ENCODE measurements at regions not wholly inside any gene's neighbourhood (a gene's known extent, or its start where the extent isn't known, plus 50 kb on each side); places are given as distances from the start of the nearest gene placed in this dataset.

DNA sequence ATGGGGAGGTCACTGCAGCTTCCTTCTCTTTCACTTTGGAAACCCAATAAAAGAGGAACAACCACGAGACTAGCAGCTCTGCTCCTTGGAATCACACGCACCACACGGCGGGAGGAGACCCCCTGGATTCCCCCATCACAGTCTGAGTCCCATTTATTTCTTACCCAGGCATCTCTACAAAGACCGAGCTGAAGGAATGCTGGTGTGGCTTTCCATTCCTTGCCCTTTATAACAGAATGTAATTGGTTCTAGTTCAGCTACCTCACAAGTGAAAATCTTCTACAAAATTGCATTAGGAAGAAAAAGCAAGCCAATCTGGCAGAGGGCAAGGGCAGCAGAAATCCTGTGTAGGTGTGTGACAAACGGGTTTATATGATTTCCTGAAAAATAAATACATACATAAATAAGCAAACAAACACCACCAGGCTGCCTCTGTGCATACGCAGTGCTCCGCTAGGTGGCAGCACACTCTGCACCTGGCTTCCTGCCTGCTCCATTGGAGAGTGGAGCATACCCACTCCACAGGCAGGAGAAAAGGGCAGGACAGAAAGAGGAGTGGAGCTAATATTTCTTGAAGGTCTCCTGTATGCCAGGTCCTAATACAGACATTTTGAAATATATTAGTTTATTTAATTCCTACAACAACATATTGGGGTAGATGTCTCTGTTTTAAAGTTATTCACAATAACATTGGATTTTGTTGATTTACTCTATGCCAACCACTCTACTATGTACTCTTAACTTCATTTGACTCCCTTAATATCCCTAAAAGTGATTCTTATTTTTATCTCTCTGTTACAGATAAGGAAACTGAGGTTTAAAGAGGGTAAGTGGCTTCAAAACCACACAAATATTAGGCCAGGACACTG lies 673.1 kb downstream of the KCNA4 start:
- DNase-seq, result peak; percentile 40

- DNase-seq, result no peak
Measured at GRCh38 chr11:29336727-29337575, 679.9 kb downstream of the KCNA4 start.

DNA sequence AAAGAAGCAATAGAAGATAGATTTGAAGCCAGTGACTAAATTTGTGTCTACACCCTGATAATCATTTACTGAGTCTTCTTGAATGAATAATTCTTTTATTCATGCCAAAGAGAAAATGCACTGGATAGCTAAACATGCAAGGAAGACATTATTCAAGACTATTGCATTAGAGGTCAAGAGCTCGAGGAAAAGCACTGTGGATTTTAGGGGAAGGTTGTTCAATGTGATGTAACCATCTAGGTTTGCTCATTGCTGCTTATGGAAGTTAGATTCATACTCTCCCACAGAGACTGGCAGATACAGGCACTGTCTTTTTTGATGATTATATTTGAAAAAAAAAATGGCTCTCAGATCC lies 682.1 kb downstream of the KCNA4 start:
- DNase-seq, result no peak

DNA sequence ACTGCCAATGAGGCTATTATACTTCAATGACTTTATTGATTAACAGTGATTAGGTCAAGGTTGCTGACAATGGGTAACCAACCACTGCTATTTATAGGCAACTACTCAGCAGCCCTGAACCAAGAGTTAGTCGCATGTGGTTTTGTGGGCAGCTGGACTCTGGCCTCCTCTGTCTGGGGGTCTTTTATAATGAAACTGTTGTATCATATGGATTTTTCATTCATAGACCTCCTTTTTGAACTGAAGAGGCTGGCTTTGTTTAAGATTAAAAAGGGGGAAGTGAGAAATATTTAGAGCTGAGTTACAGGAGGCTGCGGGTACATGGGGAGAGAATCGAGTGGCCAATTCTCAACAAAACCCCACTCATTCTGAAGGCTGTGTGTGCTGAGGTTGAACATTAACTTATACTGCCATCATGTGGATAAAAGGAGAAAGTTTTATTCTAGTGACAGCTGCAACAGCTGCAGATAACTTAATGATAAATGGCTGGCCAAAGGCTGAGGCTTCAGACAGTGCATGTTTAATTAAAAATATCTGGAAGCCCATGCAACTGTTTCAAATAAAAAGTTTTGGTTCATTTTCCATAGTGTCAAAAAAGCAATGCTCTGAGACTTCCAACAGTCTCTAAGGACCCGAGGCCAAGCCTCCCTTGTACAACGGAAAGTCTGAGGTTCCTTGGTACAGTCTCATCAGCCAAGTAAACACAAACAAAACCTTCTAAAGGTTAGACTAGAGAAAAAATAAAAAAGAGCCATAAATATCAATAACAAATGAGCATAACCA lies 682.6 kb downstream of the KCNA4 start:
- DNase-seq, result no peak

DNA sequence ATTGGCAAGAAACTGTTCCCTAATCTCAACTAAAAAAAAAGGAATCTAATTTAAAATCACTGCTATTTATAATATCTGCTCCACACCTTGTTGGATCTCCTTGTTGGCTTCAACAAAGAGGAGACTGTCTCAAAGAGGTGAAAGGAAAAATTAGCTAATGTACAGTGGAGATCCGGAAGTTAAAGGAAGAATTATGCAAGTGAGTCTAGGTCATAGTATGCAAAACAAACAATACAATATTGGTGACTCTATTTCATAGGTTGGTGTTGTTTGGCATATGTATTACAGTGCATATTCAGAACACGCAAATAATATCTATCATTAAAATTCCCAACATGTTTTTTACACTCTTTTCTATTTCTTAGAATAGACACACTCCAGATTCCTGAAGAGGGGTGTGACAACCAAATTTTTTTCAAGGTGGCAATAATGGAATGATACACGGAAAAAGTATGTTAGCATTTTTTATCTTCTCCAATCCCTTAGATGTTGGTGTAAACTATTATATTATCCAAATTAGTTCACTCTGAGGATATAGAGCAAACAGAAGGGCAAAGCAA lies 685.3 kb downstream of the KCNA4 start:
- no peak for DNase-seq

DNA sequence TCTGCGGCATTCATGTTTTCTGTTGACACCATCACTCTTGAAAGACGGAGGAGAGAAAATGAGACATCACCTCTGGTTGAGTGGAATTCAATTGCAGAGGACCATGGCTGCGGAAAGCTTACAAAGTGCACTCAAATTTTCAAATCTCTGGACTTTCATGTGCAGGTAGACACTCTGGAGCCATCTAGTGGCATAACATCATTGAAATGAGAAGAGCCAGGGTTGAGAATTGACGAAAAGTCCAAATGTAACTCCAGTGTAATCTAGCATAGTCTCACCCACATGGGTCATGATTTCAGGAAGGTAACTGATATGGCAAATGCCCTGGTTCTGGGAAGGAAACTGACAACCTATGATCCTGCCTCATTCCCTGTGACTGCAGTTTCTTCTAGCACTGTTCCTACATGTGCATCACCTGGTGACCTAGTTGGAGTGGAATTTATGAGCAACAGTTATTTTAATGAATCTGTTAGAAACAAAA lies 687.8 kb downstream of the KCNA4 start:
- no peak for DNase-seq

GRCh38 chr11:29327891-29328290 lies 688.9 kb downstream of the KCNA4 start:
- no peak for DNase-seq

DNA sequence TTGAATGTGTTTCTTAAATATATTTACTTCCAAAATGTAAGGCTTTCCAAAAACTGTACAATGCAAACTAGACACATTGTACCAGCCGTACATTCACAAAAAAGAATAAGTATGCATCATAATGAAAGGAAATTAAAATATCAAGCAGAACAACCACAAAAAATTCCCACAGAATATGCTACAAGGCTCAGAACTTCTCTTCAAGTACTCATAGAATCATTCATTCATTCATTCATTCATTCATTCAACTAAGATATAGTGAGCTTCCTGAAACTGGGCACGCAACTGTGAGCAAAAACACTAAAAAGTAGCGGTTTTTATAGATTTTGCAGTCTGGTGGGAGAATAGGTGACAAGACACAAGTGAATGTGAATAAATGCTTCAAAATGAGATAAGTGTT lies 690.1 kb downstream of the KCNA4 start:
- DNase-seq, result no peak

- DNase-seq, result no peak
Measured at GRCh38 chr11:29324328-29324727, 692.5 kb downstream of the KCNA4 start.

- DNase-seq, result no peak
Measured at GRCh38 chr11:29321293-29322132, 695.3 kb downstream of the KCNA4 start.

DNA sequence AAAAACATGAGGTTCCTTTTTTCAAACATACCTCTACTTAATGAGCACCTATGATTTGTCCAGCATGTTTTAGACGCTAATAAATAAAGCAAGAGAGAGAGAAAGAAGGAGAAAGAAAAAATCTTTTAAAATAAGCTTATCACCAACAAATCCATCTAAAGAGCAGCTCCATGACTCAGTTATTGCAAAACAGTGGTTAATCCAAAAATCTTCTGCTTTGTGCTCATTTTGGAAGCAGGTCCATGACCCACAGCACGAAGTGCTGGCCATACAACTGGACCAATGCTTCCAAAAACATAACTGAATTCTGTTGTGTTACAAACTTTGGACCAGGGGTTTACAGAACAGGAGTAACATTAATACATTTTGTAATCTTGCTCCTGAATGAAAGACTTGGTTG lies 696.6 kb downstream of the KCNA4 start:
- no peak for DNase-seq

DNA sequence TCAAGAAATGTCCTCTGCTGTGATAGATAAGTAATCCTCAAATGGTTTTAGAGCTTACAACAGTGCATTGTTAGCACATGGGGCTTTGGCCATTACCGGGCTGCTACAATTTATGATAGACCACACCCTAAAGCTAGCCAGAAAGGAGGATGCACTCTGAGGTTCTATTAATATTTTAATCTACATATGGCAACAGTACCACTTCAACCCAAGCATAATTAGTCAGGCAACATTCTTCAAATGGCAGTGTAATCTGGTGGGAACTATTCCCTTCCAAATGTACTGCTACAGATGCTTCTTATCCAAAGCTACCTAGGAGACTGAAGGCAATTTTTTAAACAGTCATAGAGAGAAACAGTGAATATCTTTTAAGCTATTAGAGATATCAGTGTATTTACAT lies 697.6 kb downstream of the KCNA4 start:
- no peak for DNase-seq

GRCh38 chr11:29318134-29318845 lies 698.5 kb downstream of the KCNA4 start:
- DNase-seq, result no peak

DNA sequence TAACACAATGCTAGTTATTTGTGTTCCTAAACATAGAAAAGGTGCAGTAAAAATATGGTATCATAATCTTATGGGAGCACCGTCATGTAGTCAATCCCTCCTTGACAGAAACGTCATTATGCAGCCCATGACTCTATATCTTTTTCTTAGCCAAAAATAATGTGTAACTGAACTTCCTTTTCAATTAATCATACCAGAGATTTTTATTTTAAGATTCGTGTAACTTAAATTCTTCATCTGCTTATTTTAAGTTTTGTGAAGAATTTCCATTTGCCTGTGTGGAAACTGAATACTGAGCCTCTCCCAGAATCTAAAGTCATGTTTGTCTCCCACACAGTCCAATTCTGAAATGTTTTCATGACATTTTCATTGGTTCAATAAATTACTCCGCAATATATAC lies 699.1 kb downstream of the KCNA4 start:
- no peak for DNase-seq

DNA sequence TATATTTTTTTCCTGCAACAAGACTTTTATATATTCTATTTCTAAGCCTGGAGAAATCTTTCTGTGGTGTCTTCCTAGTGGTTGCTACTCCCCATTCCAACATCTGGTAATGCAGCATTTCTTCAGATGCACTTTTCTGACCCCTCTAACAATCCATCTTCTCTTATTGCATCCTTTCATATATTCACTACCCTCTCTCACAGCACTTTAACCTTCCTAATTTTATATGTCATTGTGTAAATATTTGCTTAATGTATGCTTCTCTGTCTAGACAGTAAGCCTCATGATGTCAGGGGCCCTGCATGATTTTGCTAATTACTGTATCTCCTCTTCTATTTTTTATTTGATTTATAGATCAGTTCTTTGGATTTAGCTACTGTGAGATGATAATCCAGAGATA lies 701.6 kb downstream of the KCNA4 start:
- no peak for DNase-seq

DNA sequence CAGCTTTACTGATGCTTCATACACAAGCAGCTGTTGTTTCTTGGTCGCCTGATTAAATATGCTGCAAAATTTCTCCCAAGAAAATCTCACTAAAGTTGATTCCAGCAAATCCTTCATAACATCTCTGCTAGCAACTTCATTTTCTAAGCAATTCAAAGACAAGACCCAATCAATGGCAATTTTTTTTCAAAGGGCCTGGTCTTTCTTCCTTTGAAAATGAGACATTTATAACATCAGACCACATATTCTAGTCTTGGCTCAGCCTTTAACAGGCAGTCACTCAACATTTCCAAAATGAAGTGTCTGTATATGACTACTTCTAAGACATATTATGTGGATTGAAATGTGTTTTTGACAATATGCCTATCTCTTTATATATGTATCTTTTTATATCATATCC lies 702.6 kb downstream of the KCNA4 start:
- no peak for DNase-seq

DNA sequence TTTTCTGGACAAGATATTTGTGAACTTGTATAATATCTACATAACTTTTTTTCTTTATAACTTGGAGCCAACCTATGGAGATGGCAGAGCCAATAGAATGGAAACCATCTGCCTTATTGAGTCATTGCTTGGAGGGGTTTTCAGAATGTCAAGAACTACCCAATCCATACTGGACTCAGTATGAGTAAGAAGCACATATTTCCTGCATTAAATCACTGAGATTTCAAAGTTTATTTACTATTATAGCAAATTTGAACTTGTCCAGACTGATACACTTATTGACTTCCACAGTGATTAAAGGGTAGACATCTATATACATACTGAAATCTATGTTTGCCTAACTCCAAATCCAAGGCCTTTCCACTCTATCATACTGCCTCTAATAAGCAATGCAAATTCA lies 704.0 kb downstream of the KCNA4 start:
- no peak for DNase-seq

DNA sequence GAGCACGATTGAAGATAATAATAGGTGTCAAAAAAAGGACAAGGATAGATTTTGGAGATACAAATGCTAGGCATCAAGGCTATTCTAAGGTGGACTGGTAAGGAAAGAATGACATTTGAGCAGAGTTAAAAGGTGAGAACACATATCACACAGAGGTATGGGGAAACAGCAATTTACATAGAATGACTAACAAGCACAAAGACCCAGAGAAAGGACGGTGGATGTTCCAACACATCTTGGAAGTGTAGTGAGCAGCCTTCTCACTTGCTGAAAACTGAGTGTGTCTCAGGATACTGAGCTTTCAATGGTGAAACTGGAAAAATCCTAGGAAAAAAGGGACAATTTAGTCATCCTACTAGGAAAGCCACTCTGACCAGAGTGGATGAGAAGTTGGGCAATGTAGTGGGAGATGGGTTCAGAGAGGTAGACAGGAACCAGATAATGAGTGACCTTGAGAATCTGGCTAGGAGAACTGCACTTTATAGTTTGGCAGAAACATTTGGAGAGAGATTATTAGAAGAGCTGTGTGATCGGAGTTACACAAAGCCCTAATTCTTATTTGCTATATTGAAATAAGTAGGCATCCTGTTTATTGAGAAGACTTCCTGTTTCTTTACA lies 706.0 kb downstream of the KCNA4 start:
- no peak for DNase-seq

DNA sequence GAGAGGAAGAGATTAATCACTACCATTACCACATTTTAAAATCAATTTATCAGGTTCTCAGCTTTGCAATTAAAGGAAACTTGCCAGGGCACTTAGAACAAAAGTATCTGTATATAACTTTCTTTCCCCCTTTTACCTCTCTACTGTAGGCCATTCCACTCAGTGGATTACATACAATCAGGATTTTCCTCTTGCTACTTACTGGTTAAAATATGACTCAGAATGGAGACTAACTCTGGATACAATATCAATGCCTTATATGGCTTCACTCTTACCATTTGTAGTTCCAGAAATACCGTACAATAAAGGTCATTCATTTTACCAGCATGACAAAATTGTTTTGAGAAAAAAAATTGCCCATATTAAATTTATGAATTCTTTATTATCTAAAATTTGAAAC lies 706.8 kb downstream of the KCNA4 start:
- DNase-seq, result no peak

DNA sequence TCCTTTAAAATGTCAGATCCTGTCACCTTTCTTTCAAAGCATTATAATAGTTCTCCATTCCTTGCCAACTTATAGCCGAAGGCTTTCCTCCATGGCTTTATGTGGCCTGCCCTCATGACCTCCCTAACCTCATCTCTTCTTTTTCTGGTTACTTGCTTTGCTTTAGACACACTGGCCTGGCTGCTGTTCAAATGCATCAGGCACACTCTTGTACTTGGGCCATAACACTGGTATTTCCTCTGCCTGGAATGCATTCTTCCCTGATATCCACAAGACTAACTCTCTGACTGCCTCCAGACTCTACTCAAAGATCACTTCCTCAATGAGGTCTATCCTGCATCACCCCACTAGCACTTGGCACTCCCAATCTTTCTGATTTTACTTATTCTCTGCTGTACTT lies 710.3 kb downstream of the KCNA4 start:
- no peak for DNase-seq

Data from femur (tissue), 1 donor.